CD14-positive monocyte (primary cell): ENCODE measurements at regions not wholly inside any gene's neighbourhood (a gene's known extent, or its start where the extent isn't known, plus 50 kb on each side); places are given as distances from the start of the nearest gene placed in this dataset.

Experiments used
- DNase-seq, 3 donors: peaks; one replicate each; pipeline ENCODE4 v3.0.0-alpha.2; 2011 to 2022
- H2AFZ ChIP-seq: 2 replicates; pipeline ENCODE4 v1.6.0; 2012; ENCODE audit warnings: mild to moderate bottlenecking, low read depth, low read length, inconsistent platforms; ENCODE audit not compliant: insufficient read depth, poor library complexity, severe bottlenecking
- H3K27ac ChIP-seq, 2 donors: 1 replicate in 1 of 2; 2 replicates in 1 of 2; pipeline ENCODE4 v1.5.1; 2012 to 2013; ENCODE audit warnings: low read length in 2 of 2, control low read depth in 1 of 2, inconsistent platforms in 1 of 2, low read depth in 1 of 2, mild to moderate bottlenecking in 1 of 2
- H3K27me3 ChIP-seq, 2 donors: one replicate each; pipeline versions ENCODE4 v1.6.0 to v1.6.1; 2011 to 2013; ENCODE audit warnings: low read length in 2 of 2; ENCODE audit not compliant: control insufficient read depth in 2 of 2, insufficient read depth in 2 of 2
- H3K36me3 ChIP-seq, 2 donors: replicated peaks in 1 of 2; 1 replicate in 1 of 2; 2 replicates in 1 of 2; pipeline versions ENCODE4 v1.5.1 to v1.6.1; 2012 to 2013; ENCODE audit warnings: low read length in 2 of 2, control low read depth in 1 of 2, inconsistent platforms in 1 of 2, mild to moderate bottlenecking in 1 of 2; ENCODE audit not compliant: insufficient read depth in 2 of 2, control insufficient read depth in 1 of 2
- H3K4me1 ChIP-seq, 2 donors: 1 replicate in 1 of 2; 2 replicates in 1 of 2; pipeline versions ENCODE4 v1.5.1 to v1.6.1; 2012 to 2013; ENCODE audit warnings: low read length in 2 of 2, control low read depth in 1 of 2, inconsistent platforms in 1 of 2, mild to moderate bottlenecking in 1 of 2, moderate library complexity in 1 of 2; ENCODE audit not compliant: insufficient read depth in 2 of 2, control insufficient read depth in 1 of 2
- H3K4me2 ChIP-seq: replicated peaks from 2 replicates; pipeline ENCODE3; 2012; ENCODE audit warnings: low read length, moderate library complexity, mild to moderate bottlenecking; ENCODE audit not compliant: poor library complexity, severe bottlenecking; ENCODE audit errors: extremely low read depth
- H3K4me3 ChIP-seq, 3 experiments: fragments of 200-600 bp in 1 of 3; sonication (generic) in 1 of 3; replicated peaks in 1 of 3; 1 replicate in 2 of 3; 2 replicates in 1 of 3; pipeline ENCODE4 v1.5.1; 2011 to 2013; ENCODE audit warnings: low read length in 3 of 3, mild to moderate bottlenecking in 3 of 3, control low read depth in 2 of 3, low read depth in 2 of 3, inconsistent platforms in 1 of 3, moderate library complexity in 1 of 3
- H3K79me2 ChIP-seq: 2 replicates; pipeline ENCODE4 v1.6.0; 2012; ENCODE audit warnings: mild to moderate bottlenecking, control low read depth, inconsistent platforms, low read length, moderate library complexity; ENCODE audit not compliant: insufficient read depth
- H3K9ac ChIP-seq: 2 replicates; pipeline ENCODE4 v1.6.0; 2017; ENCODE audit warnings: low read length, mild to moderate bottlenecking; ENCODE audit not compliant: insufficient read depth, poor library complexity, severe bottlenecking
- H3K9me3 ChIP-seq, 2 donors: replicated peaks in 1 of 2; 1 replicate in 1 of 2; 2 replicates in 1 of 2; pipeline versions ENCODE4 v1.5.1 to v1.6.1; 2012 to 2013; ENCODE audit warnings: low read length in 2 of 2, control low read depth in 1 of 2; ENCODE audit not compliant: control insufficient read depth in 1 of 2, insufficient read depth in 1 of 2
- H4K20me1 ChIP-seq: 2 replicates; pipeline ENCODE4 v1.6.0; 2012; ENCODE audit warnings: mild to moderate bottlenecking, low read length, control low read depth, moderate library complexity; ENCODE audit not compliant: insufficient read depth
- H3K27ac Mint-ChIP-seq, 7 donors: one replicate each; pipeline ENCODE4 v1.8.0; 2020; ENCODE audit warnings: mild to moderate bottlenecking in 7 of 7, mixed read lengths in 7 of 7, moderate library complexity in 6 of 7, inconsistent platforms in 2 of 7
- H3K27me3 Mint-ChIP-seq, 3 donors: one replicate each; pipeline ENCODE4 v1.8.0; 2021 to 2022; ENCODE audit warnings: low read depth in 3 of 3, mild to moderate bottlenecking in 3 of 3, mixed read lengths in 3 of 3, moderate library complexity in 3 of 3, inconsistent platforms in 1 of 3
- H3K36me3 Mint-ChIP-seq, 2 donors: one replicate each; pipeline ENCODE4 v1.8.0; 2020; ENCODE audit warnings: mixed read lengths in 2 of 2, inconsistent platforms in 1 of 2, mild to moderate bottlenecking in 1 of 2
- H3K4me1 Mint-ChIP-seq: one replicate; pipeline ENCODE4 v1.8.0; 2020; ENCODE audit warnings: mild to moderate bottlenecking, mixed read lengths
- H3K4me3 Mint-ChIP-seq, 2 donors: one replicate each; pipeline ENCODE4 v1.8.0; 2020; ENCODE audit warnings: mild to moderate bottlenecking in 2 of 2, mixed read lengths in 2 of 2, moderate library complexity in 1 of 2
- H3K9me3 Mint-ChIP-seq, 7 donors: one replicate each; pipeline ENCODE4 v1.8.0; 2020 to 2022; ENCODE audit warnings: mixed read lengths in 7 of 7, mild to moderate bottlenecking in 6 of 7, moderate library complexity in 6 of 7, inconsistent platforms in 2 of 7
- CTCF ChIP-seq: fragments of 200-600 bp; IDR thresholded peaks from one replicate; pipeline ENCODE4 v1.8.0; 2022; ENCODE audit warnings: antibody characterized with exemption, mild to moderate bottlenecking
- WGBS: methylation state at CpG from one replicate; pipeline ENCODE4 v1.1.5; 2013; ENCODE audit warnings: missing lambda C conversion rate; ENCODE audit not compliant: insufficient coverage; 5-methylcytosine and 5-hydroxymethylcytosine counted together
- intact Hi-C, 2 donors: fragments of 100-400 bp; cut with micrococcal nuclease; formaldehyde crosslinking; loops; one replicate each; pipeline versions ENCODE4 v1.15.0 to v1.15.1; 2023

DNA sequence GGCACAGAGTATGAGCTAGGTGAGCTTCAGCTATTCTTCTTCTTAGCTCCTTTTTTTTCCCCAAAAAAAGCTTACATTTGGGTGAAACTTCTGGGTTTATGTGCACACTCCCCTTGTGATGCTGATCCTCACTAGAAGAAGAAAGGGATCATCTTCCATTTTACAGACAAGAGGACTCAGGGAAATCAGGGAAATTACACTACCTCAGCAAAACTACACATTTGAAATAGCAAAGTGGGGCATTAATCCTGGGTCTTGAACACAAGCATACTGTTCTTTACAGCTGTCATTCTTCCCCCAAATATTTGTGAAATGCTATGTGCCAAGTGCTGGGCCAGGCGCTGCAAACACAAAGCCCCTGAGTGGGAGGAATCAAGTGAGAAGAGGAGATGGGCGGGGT, 68.6 kb upstream of the NFIL3 start:
- Mint-ChIP-seq H3K4me1 (no peaks in the 10 kb centered on the region), H3K27me3 (peaks cover 6 to 8% (median 6%) of the 10 kb centered on the region in 3 donors), H3K9me3 (peaks cover 1 to 9% (median 3%) of the 10 kb centered on the region in 7 donors), H3K4me3 (no peak overlapping the region), H3K27ac (peak overlapping the region in 1 of 7 donors; percentile 1), H3K36me3 (no peaks in the 10 kb centered on the region)
- WGBS, result 100% methylated on average over 2 of the region's 2 CpGs
- TF ChIP-seq CTCF, result no peak
- no peak for DNase-seq
- H3K4me1 ChIP-seq, result no peaks in the 10 kb centered on the region
- H3K27ac ChIP-seq, result no peak overlapping the region
- H3K36me3 ChIP-seq, result no peaks in the 10 kb centered on the region
- intact Hi-C loops, result no loop called here
- H3K9ac ChIP-seq, result no peak overlapping the region
- H3K9me3 ChIP-seq, result no peaks in the 10 kb centered on the region
- H3K4me3 ChIP-seq, result no peak overlapping the region
- H2AFZ ChIP-seq, result no peak overlapping the region
- H3K79me2 ChIP-seq, result no peaks in the 10 kb centered on the region
- peaks cover 0 to 2% of the 10 kb centered on the region in 2 donors for H3K27me3 ChIP-seq
- H4K20me1 ChIP-seq, result no peaks in the 10 kb centered on the region
- H3K4me2 ChIP-seq, result no peak overlapping the region

- Histone ChIP-seq H3K4me3 (no peak overlapping the region), H3K4me1 (no peaks in the 10 kb centered on the region), H3K79me2 (no peaks in the 10 kb centered on the region), H3K27me3 (peaks cover 0 to 2% of the 10 kb centered on the region in 2 donors), H3K9ac (no peak overlapping the region), H3K27ac (no peak overlapping the region), H3K4me2 (no peak overlapping the region), H3K9me3 (no peaks in the 10 kb centered on the region), H4K20me1 (no peaks in the 10 kb centered on the region), H2AFZ (no peak overlapping the region), H3K36me3 (no peaks in the 10 kb centered on the region)
- no peak for DNase-seq
- H3K4me3 Mint-ChIP-seq, result no peak overlapping the region
- WGBS, result 97% methylated on average over 9 of the region's 9 CpGs
- intact Hi-C loops, result no loop called here
- no peak for TF ChIP-seq CTCF
- no peaks in the 10 kb centered on the region for H3K4me1 Mint-ChIP-seq
- peaks cover 6 to 10% (median 6%) of the 10 kb centered on the region in 3 donors for H3K27me3 Mint-ChIP-seq
- peaks cover 2 to 9% (median 4%) of the 10 kb centered on the region in 7 donors for H3K9me3 Mint-ChIP-seq
- H3K27ac Mint-ChIP-seq, result no peak overlapping the region
- H3K36me3 Mint-ChIP-seq, result no peaks in the 10 kb centered on the region
Observed at GRCh38 chr9:91491624-91492023, 68.0 kb upstream of the NFIL3 start.
